COLO668 (cell line): ENCODE measurements at regions not wholly inside any gene's neighbourhood (a gene's known extent, or its start where the extent isn't known, plus 50 kb on each side); places are given as distances from the start of the nearest gene placed in this dataset.
"Not testable (repeated sequence)": the region's sequence is repeated elsewhere in the genome, so short reads cannot be mapped to it uniquely, and the experiment has no call there.

Experiments
- DNase-seq: peaks from one replicate; lab custom pipeline; 2025; ENCODE audit not compliant: unreplicated experiment; lab: John Stamatoyannopoulos, UW

DNA sequence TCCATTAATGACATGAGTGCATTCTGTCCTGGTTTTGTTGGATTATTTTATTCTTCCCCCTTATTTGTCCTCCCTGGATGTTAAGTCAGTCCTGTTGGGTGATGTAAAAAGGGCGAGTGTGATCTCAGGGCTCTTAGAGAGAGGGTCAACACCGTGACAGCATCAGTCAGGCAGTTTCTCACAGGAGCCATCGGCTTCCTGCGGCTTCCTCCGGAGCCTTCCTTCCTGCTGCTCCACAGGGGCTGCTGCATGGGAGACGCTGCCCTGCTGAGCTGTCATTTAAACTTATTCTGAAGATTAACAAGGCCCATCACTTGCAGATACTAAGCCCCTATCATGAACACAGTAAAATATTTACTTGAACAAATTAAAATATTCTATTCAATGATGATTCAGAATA, 211.3 kb downstream of the SPATA31A1 start:
- not testable (repeated sequence) for DNase-seq

DNA sequence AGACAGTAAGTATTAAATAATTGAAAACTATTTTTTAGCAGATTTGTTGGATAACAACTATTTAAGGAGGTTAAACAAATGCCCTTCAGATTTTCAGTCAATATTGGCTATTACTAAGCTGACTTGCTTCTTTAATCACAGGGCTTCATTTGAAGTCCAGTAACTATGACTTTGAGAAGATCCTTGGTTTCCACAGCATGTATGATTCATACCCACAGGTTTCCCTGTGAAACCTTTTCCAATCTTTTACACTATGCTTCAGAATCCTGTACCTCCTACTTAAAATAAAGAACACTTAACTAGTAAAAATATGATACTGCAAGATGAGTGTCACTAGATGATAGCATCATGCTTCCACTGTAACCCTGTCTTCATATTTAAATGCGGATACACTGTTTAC, 211.9 kb downstream of the SPATA31A1 start:
- DNase-seq, result not testable (repeated sequence)

DNA sequence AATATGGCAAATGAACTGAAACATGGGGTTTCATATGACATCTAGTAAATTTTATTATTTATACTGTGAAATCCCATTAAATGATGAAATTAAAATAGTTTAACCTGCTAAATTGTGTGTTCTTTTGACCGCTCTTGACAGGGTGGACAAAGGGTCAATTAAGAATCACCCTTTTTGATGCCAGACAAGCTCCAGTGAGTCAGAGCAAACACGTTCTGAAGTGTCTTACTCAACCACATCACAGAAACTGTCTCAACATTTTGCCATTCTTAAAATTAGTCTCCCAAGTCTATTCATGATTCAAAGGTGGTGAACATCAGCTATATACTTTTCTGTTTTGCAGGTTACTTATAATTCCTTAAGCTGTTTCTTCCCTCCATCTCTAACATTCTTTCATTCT, 213.4 kb downstream of the SPATA31A1 start:
- DNase-seq, result not testable (repeated sequence)

DNA sequence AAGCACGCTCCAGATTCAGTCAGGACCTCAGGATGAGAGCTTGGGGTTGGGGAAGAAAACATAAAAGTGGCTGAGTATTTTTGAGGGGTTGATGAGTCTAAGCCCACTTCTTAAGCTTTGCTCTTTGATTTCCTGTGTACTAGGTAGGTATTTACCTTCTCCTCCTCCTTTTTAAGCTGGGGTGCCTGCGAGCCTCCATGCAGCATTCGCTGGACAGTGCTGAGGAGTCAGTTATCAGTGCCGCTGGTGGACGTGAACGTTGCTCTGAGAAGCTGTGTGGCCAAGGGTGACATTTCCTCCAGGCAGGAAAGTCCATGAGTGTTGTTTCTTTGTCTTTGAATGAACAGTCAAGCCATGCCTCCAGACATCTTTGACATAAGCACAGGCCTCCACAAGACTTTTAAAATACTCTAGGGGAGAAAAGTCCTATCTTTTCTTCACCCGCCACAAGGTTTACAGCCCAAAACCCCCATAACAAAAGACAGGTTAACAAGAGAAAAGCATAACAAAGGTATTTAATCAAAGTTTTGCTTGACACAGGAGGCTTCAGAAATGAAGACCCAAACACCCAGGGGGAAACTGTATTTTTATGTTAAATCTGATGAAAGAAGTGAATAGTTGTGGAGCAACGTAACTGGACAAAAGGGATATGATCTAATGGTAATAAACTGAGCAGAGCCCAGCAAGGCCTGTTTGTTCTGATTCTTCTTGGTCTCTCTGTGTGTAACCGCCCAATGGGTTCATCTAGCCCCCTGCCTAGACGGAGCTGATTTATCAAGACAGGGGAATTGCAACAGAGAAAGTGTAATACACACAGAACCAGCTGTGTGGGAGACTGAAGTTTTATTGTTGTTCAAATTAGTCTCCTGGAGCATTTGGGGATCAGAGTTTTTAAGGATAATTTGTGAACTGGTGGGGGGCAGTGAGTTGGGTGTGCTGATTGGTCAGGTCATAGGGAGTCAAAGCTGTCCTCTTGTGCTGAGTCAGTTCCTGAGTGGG, 217.9 kb downstream of the SPATA31A1 start:
- DNase-seq, result not testable (repeated sequence)

DNA sequence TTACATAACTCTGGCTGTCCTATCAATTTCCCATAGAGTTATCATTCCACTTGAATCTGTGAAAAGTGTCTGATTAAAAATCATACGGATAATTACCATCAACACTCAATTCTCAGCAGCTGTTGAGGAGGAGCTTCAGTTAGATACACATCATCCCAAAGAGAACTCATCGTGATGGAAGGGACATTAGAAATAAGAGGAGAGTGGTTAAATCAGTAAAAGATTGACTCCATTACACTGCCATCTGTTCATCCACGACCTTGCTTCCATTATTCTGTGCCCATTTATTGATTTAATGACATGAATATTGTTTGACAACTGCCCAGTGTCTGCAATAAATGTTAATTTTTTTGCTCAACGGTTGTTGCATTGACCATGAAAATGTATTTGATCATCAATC, 223.5 kb downstream of the SPATA31A1 start:
- DNase-seq, result not testable (repeated sequence)

DNA sequence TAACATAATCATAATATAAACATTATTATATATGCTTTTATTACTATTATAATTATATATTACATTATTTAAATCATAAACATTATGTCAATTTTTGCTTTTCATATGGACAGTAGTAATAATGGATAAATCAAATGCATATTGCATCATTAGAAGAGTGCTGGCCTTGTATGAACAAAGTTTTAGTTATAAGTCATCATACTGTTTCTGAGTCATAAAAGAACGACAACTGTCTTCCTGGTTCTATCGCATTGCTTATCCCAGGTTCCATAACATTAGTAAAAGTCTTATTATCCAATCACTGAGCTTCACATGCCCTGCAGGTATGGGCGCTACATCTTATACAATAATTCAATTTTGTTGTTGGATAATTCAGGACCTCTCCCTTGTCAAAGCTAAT, 225.8 kb downstream of the SPATA31A1 start:
- not testable (repeated sequence) for DNase-seq

DNA sequence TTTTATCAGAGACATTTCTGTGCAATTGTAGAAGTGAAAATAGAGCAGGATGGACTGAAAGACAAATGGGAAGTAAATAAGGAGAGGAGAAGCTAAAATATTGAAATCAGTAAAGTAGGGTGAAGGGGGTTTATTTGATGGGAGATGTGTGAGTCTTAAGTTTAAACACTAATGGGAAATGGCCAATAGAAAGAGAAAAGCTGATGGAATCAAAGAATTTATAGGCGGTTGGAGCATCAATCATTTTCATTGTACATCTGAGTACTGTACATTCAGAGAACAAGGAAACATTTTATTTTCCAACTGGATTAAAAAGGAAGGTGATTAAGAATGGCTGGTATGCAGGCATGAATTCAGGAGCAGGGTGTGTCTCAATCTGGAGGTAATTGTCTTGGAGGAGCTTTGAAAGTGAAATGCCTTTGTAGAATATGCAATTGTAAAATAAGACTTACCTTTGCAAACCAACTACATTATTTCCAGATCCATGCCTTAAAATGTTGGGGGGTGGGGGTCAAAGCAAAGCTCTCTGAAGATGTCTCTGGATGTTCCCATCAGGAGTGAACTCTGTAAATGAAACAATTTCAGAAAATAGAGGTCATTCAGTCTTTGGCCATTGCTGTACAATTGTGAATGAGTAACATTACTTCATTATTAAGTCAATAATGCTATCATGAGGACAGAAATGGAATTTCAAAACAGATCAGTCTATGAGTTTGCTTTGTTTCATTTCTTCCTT, 227.4 kb downstream of the SPATA31A1 start:
- not testable (repeated sequence) for DNase-seq

DNA sequence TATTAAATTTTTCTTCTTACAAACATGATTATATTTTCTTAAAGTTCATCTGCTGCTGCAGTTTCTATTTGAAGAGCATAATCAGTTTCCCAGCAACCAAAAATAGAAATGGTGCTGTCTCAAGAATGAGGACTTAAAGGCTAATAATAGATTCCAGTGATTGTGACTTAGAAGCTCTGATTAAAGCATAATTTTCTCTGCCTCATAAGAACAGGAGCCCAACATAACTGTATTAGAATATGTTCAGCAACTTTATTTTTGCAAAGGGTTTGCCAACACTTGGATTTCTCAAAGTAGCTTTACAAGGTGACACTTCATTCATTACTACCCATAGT, 227.9 kb downstream of the SPATA31A1 start:
- not testable (repeated sequence) for DNase-seq

DNA sequence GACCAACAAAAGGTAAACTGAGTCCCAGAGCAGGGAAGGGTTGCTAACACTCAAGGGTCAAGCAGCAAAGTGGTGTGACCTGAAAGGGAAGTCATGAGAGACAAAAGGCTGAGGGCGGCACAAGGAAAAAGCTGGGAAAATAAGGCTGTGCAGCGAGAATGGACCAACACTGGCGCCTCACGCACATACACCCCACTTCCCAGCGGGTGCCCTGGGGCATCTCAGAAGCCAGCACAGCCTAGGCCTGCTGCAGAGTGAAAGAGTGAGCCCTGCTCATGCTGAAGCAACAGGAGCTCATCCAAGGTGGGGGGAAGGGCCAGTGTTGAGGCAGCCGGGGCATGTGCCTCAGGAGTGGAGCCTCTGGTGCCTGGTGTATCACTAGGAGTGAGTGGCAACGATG, 229.8 kb downstream of the SPATA31A1 start:
- DNase-seq, result not testable (repeated sequence)

DNA sequence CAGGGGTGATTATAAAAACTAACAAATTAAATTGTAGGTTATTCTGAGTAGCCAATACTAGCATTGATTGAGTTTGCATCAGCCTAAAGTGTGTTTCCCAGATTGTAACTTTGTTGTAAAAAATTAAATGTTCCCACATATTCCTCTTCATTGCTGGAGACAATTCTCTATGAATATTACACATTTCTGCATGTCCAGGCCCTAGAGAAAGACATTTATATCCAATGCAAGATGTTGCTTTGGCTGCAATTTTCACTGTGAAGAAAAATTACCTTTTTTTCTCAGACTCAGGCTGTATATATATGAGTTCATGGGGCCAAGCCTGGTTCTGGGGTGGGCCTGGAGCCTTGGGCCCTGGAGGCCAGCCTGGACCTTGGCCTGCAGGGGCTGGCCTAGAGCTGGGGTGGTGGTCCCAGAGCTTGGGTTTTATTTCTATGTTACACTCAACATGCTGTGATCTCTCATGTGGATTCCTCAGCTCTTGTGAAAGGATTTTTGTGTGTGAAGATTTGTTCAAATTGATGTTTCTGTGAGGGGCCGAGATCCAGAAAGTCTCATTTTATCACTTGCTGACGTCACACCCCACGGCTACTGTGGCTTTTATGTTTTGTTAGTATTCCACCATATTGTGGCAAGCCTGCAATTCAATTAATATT, 232.5 kb downstream of the SPATA31A1 start:
- no peak for DNase-seq

DNA sequence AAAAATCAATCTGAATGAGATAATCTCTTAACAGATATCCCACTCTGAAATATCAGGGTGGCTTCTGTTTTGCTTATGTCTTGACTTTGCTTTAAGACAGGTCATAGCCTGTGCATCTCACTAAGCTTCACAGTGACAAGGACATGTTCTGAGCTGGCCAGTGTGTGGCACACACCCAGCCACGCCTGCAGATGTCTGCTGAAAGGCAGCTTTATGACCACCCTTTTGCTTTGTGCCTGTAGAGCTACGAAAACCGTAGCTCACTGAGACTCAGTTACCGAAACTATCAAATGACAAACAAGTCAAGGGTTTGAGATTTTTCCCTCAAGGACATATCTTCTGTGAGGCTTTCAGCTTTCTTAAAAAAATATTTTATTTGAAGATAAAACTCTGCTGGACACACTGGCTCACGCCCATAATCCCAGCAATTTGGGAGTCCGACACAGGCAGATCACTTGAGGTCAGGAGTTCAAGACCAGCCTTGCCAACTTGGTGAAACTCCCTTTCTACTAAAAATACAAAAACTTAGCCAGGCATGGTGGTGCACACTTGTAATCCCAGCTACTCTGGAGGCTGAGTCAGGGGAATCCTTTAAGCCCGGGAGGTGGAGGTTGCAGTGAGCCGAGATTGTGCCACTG, 233.2 kb downstream of the SPATA31A1 start:
- no peak for DNase-seq

DNA sequence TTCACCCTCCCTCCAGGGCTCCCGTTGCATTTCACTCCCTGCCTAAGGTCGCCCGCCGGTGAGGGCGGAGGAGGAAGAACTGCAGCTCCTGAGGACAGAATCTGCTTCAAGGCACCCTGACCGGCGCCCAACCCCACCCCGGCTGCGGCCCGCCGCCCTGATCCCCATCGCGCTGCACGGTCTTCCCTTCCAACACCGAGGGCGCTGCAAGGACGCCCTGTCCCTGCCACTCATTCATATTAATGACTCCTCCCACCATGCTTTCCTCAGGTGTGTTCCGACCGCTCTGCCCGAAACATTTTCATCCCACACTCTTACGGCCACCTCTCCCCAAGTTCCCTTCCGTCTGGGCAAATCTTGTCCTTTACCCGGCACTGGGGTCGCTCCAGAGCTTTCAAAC, 248.6 kb downstream of the SPATA31A1 start:
- DNase-seq, result not testable (repeated sequence)

DNA sequence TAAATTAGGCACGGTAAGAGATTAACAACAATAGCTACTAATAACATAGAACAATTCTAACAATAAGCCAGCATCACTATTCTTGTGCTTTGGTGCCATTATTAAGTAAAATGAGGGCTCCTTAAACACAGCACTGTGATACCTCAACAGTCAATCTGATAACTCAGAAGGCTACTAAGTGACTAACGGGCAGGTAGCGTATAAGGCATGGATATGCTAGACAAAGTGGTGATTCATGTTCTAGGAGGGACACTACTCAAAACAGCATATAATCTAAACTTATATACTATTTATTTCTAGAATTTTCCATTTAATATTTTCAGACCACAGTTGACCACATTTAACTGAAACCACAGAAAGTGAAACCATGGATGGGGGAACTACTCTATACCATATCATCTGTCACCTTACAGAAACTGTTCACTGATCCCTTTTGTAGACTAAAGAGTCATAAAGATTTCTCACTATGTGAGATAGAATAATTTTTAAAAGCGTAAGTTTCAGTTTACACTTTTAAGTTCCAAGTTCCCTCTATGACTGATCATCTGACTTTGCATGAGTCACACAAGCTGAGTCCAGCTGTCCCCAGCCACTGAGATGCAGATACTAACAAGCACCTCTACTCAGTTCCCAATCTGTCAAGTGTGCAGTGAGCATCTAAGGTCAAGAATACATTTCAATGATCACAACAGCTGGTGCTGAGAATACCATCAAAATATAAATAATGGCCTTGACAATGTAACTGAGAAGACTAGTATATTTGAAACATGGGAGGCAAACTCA, 256.2 kb downstream of the SPATA31A1 start:
- DNase-seq, result not testable (repeated sequence)

DNA sequence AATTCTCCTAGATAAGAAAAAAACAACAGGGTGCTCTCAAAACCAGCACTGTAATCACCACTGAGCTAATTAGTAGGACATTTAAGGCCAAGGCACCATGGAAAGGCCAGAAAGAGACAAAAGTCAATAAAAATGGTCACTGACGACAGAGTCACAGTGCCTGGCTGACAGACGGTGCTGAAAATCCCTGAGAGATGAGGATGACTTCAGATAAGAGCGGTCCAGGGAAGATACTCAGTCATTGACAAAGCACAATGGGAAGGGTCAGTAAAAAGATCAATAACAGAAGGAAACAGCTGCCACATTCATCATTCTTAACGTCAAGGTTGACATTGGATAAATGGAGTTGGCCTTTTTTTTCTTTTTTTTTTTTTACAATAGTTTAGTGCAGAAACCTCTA, 261.0 kb downstream of the SPATA31A1 start:
- not testable (repeated sequence) for DNase-seq

DNA sequence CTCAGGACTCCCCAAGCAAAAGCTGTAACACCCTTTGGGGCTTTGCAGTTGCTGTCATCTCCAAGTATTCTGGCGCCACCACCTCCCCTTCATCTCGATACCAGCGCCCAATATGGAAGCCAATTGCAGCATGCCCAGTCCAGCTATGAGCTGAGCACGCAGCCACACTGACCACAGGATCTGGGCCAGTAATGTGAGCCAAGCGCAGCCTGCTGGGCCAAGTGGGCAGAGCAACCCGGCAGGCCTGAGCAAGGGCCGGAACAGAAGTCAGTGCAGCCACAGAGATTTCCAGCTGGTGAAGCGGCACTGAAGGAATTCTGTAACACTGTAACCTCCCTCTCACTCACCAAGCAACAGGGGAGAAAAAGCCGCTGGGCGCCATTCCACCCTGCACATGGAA, 268.6 kb downstream of the SPATA31A1 start:
- not testable (repeated sequence) for DNase-seq

DNA sequence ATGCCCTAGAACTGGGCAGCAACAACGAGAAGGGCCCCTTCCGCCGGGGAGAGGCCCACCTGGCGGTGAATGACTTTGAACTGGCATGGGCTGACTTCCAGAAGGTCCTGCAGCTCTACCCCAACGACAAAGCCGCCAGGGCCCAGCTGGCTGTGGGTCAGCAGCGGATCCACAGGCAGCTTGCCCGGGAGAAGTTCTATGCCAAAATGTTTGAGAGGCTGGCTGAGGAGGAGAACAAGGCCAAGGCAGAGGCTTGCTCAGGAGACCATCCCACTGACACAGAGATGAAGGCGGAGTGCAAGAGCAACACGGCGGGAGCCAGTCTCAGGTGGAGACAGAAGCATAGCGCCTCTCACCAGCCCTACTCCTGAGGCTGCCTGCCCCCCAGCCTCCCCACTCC, 276.6 kb downstream of the SPATA31A1 start:
- not testable (repeated sequence) for DNase-seq

DNA sequence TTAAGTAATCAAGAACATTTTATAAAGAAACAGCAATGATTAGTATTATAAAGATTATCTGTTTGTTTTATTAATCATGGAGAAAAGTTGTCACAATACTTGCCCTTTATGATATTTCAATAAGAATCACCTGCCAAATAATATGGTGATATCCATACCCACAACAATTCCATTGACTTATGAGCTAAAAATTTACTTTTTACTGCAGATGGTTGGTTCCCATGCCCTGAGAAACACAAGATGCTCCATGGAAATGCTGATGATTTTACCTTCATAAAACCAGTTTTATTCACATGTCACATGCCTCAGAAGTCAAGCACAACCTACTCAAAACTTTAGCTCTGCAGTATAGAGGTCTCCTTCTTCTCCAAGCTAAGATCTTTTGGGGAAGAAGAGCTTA, 293.6 kb downstream of the SPATA31A1 start:
- DNase-seq, result not testable (repeated sequence)

DNA sequence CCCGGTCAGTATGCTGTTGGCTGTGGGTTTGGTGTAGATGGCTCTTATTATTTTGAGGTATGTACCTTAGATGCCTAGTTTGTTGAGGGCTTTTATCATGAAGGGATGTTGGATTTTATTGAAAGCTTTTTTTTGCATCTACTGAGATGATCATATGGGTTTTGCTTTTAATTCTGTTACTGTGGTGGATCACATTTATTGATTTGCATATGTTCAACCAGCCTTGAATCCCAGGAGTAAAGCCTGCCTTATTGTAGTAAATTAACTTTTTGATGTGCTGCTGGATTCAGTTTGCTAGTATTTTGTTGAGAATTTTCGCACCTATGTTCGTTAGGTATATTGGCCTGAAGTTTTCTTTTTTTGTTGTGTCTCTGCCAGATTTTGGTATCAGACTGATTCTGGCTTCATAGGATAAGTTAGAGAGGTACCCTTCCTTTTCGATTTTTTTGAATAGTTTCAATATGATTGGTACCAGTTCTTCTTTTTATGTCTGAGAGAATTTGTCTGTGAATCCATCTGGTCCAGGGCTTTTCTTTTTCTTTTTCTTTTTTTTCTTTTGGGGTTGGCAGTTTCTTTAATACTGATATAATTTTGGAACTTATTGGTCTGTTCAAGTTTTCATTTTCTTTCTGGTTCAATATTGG, 301.6 kb downstream of the SPATA31A1 start:
- not testable (repeated sequence) for DNase-seq

DNA sequence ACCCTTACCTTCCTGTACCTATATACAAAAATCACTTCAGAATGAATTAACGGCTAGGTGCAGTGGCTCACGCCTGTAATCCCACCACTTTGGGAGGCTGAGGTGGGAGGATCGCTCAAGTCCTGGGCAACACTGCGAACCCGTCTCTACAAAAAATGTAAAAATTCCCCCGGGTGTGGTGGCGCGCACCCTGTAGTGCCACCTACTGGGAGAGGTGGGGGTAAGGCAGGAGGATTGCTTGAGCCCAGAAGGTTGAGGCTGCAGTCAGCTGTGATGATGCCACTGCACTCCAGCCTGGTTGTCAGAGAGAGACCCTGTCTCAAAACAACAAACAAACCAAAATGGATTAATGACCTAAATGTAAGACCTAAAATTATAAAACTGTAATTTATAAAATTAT, 307.6 kb downstream of the SPATA31A1 start:
- DNase-seq, result not testable (repeated sequence)

DNA sequence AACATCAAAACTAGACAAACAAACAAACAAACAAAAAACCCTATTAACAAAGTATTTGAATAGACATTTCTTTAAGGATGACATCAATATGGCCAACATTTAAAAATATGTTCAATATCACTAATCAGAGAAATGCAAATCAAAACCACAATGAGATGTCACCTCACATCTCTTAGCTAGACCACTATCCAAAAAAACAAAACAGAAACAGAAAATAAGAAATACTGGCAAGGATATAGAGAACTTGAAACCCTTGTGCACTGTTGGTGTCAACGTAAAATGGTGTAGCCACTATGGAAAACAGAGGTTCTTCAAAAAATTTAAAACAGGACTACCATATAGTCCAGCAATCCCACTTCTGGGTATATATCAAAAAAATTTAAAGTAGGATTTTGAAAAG, 308.2 kb downstream of the SPATA31A1 start:
- DNase-seq, result not testable (repeated sequence)
